ENCODE measurements at regions not wholly inside any gene's neighbourhood (a gene's known extent, or its start where the extent isn't known, plus 50 kb on each side); places are given as distances from the start of the nearest gene placed in this dataset.

GRCh38 chr9:13570068-13570974 is 290.8 kb upstream of the MPDZ start:
- no peaks in the 10 kb centered on the region for H3K9me3 ChIP-seq
- intact Hi-C loops (cut with DNase I): no loop called here

GRCh38 chr9:13569602-13570067 is 290.1 kb upstream of the MPDZ start:
- Histone ChIP-seq H3K9me3 (no peaks in the 10 kb centered on the region), H3K4me1 (peaks cover 17 to 29% (median 21%) of the 10 kb centered on the region in 4 donors), H3K4me3 (no peak overlapping the region), H3K27ac (replicated peaks in 1 of 4) (peak overlapping the region; percentile 70 to 75 (median 73)), H3K36me3 (no peaks in the 10 kb centered on the region), H3K27me3 (no peaks in the 10 kb centered on the region)
- intact Hi-C loops (cut with DNase I): loop anchor here (10.0 kb wide), 1 partner anchor 115 kb away; no protein-coding TSS in a partner anchor
- no peak for TF ChIP-seq POLR2A (IDR thresholded peaks at IDR 0.05; ENCODE audit: low read depth)
- TF ChIP-seq POLR2AphosphoS5 (IDR thresholded peaks at IDR 0.05): no peak
- no peak for TF ChIP-seq EP300 (IDR thresholded peaks at IDR 0.05)
- TF ChIP-seq CTCF (IDR thresholded peaks at IDR 0.05): no peak
- 47% methylated on average over 1 of the region's 1 CpG for WGBS
- DNase-seq (ENCODE audit: extremely low spot score): no peak

More at GRCh38 chr9:13570068-13570974, 290.8 kb upstream of the MPDZ start:
- Histone ChIP-seq H3K4me1 (peaks cover 17 to 29% (median 21%) of the 10 kb centered on the region in 4 donors), H3K4me3 (no peak overlapping the region), H3K27me3 (no peaks in the 10 kb centered on the region), H3K27ac (replicated peaks in 1 of 4) (peak overlapping the region; percentile 48 to 75 (median 71)), H3K36me3 (no peaks in the 10 kb centered on the region)
- WGBS: 62% methylated on average over 5 of the region's 5 CpGs
- no peak for DNase-seq (ENCODE audit: extremely low spot score)
- TF ChIP-seq CTCF (IDR thresholded peaks at IDR 0.05) (no peak), EP300 (IDR thresholded peaks at IDR 0.05) (no peak), POLR2A (IDR thresholded peaks at IDR 0.05; ENCODE audit: low read depth) (no peak), POLR2AphosphoS5 (IDR thresholded peaks at IDR 0.05) (no peak)

- Histone ChIP-seq H3K27ac (replicated peaks in 1 of 4) (peak overlapping the region; percentile 70 to 75 (median 73)), H3K9me3 (no peaks in the 10 kb centered on the region), H3K4me3 (peak overlapping the region; percentile 21 to 42 (median 40)), H3K36me3 (no peaks in the 10 kb centered on the region), H3K27me3 (no peaks in the 10 kb centered on the region), H3K4me1 (peaks cover 17 to 29% (median 21%) of the 10 kb centered on the region in 4 donors)
- intact Hi-C loops (cut with DNase I): loop anchor here (10.0 kb wide), 1 partner anchor 114 kb away; no protein-coding TSS in a partner anchor
- no peak for DNase-seq (ENCODE audit: extremely low spot score)
- WGBS: 40% methylated on average over 18 of the region's 18 CpGs
- TF ChIP-seq POLR2A (IDR thresholded peaks at IDR 0.05; ENCODE audit: low read depth): no peak
Observed at GRCh38 chr9:13568841-13569601, 289.5 kb upstream of the MPDZ start.

GRCh38 chr9:13568405-13568804 is 288.9 kb upstream of the MPDZ start:
- peak overlapping the region; percentile 70 to 75 (median 73) for H3K27ac ChIP-seq (replicated peaks in 1 of 4)
- WGBS: 43% methylated on average over 3 of the region's 3 CpGs
- H3K27me3 ChIP-seq: no peaks in the 10 kb centered on the region
- no peaks in the 10 kb centered on the region for H3K36me3 ChIP-seq
- H3K4me1 ChIP-seq: peaks cover 17 to 29% (median 21%) of the 10 kb centered on the region in 4 donors
- intact Hi-C loops (cut with DNase I): loop anchor here (10.0 kb wide), 1 partner anchor 114 kb away; no protein-coding TSS in a partner anchor
- no peak for TF ChIP-seq POLR2AphosphoS5 (IDR thresholded peaks at IDR 0.05)
- TF ChIP-seq CTCF (IDR thresholded peaks at IDR 0.05): peak in 1 of 3 experiments; percentile 4
- TF ChIP-seq POLR2A (IDR thresholded peaks at IDR 0.05; ENCODE audit: low read depth): no peak
- no peak for TF ChIP-seq EP300 (IDR thresholded peaks at IDR 0.05)
- no peak for DNase-seq (ENCODE audit: extremely low spot score)
- peak overlapping the region; percentile 21 to 42 (median 40) for H3K4me3 ChIP-seq
- no peaks in the 10 kb centered on the region for H3K9me3 ChIP-seq

Data from esophagus muscularis mucosa (tissue), 4 donors.